Testis (tissue), 2 donors: ENCODE measurements at regions not wholly inside any gene's neighbourhood (a gene's known extent, or its start where the extent isn't known, plus 50 kb on each side); places are given as distances from the start of the nearest gene placed in this dataset.

Experiments
- POLR2A ChIP-seq: fragments of 450-650 bp; IDR thresholded peaks from one replicate; pipeline ENCODE4 v1.6.1; 2017; ENCODE audit warnings: antibody characterized with exemption, mild to moderate bottlenecking, moderate library complexity
- TF ChIP-seq, protein P1 (sequence below), 3 experiments: fragments of 450-650 bp in 2 of 3; fragments of 200-600 bp in 1 of 3; sonication (generic) in 1 of 3; IDR thresholded peaks; one replicate each; pipeline ENCODE4 v1.5.1; 2016 to 2019; ENCODE audit warnings: antibody characterized with exemption in 3 of 3, mild to moderate bottlenecking in 2 of 3, moderate library complexity in 1 of 3

DNA sequence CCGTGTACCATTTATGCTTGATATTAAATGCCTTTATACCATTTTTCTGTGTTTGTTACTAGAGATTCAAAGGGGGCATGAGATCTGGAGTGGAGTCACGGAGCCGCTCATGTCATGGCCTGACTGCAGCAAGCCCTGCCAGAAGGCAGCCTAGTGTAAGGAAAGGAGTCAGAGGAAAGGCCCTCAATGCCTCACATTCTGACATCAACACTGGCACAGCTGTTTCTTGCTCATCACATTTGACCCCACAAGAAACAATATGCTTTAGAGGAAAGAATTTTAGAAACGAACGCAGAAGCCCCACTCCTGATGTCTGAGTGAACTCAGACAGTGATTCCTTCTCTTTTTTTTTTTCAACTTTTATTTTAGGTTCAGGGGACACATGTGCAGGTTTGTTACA, 322.4 kb upstream of the CPEB2 start:
- TF ChIP-seq, protein P1, sequence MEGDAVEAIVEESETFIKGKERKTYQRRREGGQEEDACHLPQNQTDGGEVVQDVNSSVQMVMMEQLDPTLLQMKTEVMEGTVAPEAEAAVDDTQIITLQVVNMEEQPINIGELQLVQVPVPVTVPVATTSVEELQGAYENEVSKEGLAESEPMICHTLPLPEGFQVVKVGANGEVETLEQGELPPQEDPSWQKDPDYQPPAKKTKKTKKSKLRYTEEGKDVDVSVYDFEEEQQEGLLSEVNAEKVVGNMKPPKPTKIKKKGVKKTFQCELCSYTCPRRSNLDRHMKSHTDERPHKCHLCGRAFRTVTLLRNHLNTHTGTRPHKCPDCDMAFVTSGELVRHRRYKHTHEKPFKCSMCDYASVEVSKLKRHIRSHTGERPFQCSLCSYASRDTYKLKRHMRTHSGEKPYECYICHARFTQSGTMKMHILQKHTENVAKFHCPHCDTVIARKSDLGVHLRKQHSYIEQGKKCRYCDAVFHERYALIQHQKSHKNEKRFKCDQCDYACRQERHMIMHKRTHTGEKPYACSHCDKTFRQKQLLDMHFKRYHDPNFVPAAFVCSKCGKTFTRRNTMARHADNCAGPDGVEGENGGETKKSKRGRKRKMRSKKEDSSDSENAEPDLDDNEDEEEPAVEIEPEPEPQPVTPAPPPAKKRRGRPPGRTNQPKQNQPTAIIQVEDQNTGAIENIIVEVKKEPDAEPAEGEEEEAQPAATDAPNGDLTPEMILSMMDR (IDR thresholded peaks at IDR 0.05): no peak
- no peak for TF ChIP-seq POLR2A
